GM18505 (cell line): ENCODE measurements at regions not wholly inside any gene's neighbourhood (a gene's known extent, or its start where the extent isn't known, plus 50 kb on each side); places are given as distances from the start of the nearest gene placed in this dataset.
A peak's percentile ranks its signal among the peaks of the same experiment; 100 is the strongest.

ENCODE experiments used
- ATAC-seq: cut with Tn5 transposase; IDR thresholded peaks from one replicate; pipeline ENCODE4 v1.9.1; 2021; ENCODE audit not compliant: unreplicated experiment
- POLR2A ChIP-seq: IDR thresholded peaks from 4 replicates; pipeline ENCODE4 v1.6.1; 2011; ENCODE audit warnings: borderline replicate concordance; ENCODE audit not compliant: insufficient read depth, insufficient read length; ENCODE audit errors: extremely low read depth

GRCh38 chr2:18149660-18150246, 271.3 kb downstream of the KCNS3 start:
- ATAC-seq = peak; percentile 70

GRCh38 chr2:18136881-18137475, 258.5 kb downstream of the KCNS3 start:
- no peak for ATAC-seq
- no peak for TF ChIP-seq POLR2A

More at GRCh38 chr2:18149660-18150246, 271.3 kb downstream of the KCNS3 start:
- TF ChIP-seq POLR2A = no peak

GRCh38 chr2:18133310-18133709, 254.8 kb downstream of the KCNS3 start:
- no peak for ATAC-seq
- no peak for TF ChIP-seq POLR2A

GRCh38 chr2:18132697-18133096, 254.2 kb downstream of the KCNS3 start:
- no peak for ATAC-seq
- TF ChIP-seq POLR2A = no peak

- TF ChIP-seq POLR2A = no peak
- no peak for ATAC-seq
These were observed 253.3 kb downstream of the KCNS3 start for GRCh38 chr2:18131761-18132160.

GRCh38 chr2:18129348-18129747, 250.9 kb downstream of the KCNS3 start:
- no peak for ATAC-seq
- TF ChIP-seq POLR2A = no peak

GRCh38 chr2:18125303-18125702, 246.8 kb downstream of the KCNS3 start:
- no peak for TF ChIP-seq POLR2A
- ATAC-seq = no peak

- no peak for TF ChIP-seq POLR2A
- ATAC-seq = no peak
These were observed 245.8 kb downstream of the KCNS3 start for GRCh38 chr2:18124116-18124835.

- no peak for TF ChIP-seq POLR2A
- ATAC-seq = peak; percentile 82
These were observed 245.1 kb downstream of the KCNS3 start for GRCh38 chr2:18123577-18123976.

- no peak for TF ChIP-seq POLR2A
These were observed 244.7 kb downstream of the KCNS3 start for GRCh38 chr2:18123211-18123570.

GRCh38 chr2:18122544-18123210, 244.2 kb downstream of the KCNS3 start:
- TF ChIP-seq POLR2A = no peak
- no peak for ATAC-seq

More at GRCh38 chr2:18123211-18123570, 244.7 kb downstream of the KCNS3 start:
- ATAC-seq = no peak

- no peak for TF ChIP-seq POLR2A
- ATAC-seq = no peak
These were observed 241.4 kb downstream of the KCNS3 start for GRCh38 chr2:18119883-18120282.

- no peak for ATAC-seq
- TF ChIP-seq POLR2A = no peak
These were observed 240.2 kb downstream of the KCNS3 start for GRCh38 chr2:18118703-18119102.
